GM12891 (cell line): ENCODE measurements at regions not wholly inside any gene's neighbourhood (a gene's known extent, or its start where the extent isn't known, plus 50 kb on each side); places are given as distances from the start of the nearest gene placed in this dataset.

ENCODE experiments used
- PAX5 ChIP-seq: IDR thresholded peaks from 2 replicates; pipeline ENCODE4 v1.6.1; 2011; ENCODE audit warnings: low read length, moderate library complexity, mild to moderate bottlenecking; ENCODE audit not compliant: insufficient read depth, severe bottlenecking
- POLR2A ChIP-seq: IDR thresholded peaks from 2 replicates; pipeline ENCODE4 v1.6.1; 2011; ENCODE audit warnings: low read depth, low read length, control low read depth
- POLR2AphosphoS5 ChIP-seq: IDR thresholded peaks from 2 replicates; pipeline ENCODE4 v1.6.1; 2011; ENCODE audit warnings: low read depth, low read length, control low read depth
- POU2F2 ChIP-seq: IDR thresholded peaks from 2 replicates; pipeline ENCODE4 v1.6.1; 2011; ENCODE audit warnings: low read depth, mild to moderate bottlenecking, control low read depth, low read length, moderate library complexity
- SPI1 ChIP-seq: IDR thresholded peaks from 2 replicates; pipeline ENCODE4 v1.6.1; 2011; ENCODE audit warnings: low read depth, low read length, control low read depth
- TAF1 ChIP-seq: IDR thresholded peaks from 2 replicates; pipeline ENCODE4 v1.6.1; 2011; ENCODE audit warnings: low read depth, low read length, control low read depth

DNA sequence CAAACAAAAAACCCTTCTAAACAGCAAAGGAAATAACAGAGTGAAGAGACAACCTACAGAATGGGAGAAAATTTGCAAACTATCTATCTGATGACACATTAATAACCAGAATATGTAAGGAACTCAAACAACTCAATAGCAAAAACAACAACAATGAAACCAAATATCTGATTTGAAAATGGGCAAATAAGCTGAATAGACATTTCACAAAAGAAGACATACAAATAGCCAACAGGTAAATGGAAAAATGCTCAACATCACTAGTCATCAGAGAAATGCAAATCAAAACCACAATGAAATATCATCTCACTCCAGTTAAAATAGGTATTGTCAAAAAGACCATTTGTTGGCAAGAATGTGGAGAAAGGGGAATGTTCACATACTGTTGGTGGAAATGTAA, 57.6 kb upstream of the RC3H1 start:
- TF ChIP-seq POLR2A (no peak), TAF1 (no peak), POLR2AphosphoS5 (no peak), SPI1 (no peak), PAX5 (no peak), POU2F2 (no peak)
